Esophagus muscularis mucosa (tissue), 3 donors: ENCODE measurements at regions not wholly inside any gene's neighbourhood (a gene's known extent, or its start where the extent isn't known, plus 50 kb on each side); places are given as distances from the start of the nearest gene placed in this dataset.

Experiments used
- CTCF ChIP-seq, 3 experiments: fragments of 200-600 bp in 2 of 3; fragments of 450-650 bp in 1 of 3; sonication (generic) in 2 of 3; IDR thresholded peaks; one replicate each; pipeline ENCODE4 v1.5.1; 2017 to 2019; ENCODE audit warnings: antibody characterized with exemption in 3 of 3, mild to moderate bottlenecking in 2 of 3, moderate library complexity in 1 of 3
- EP300 ChIP-seq: sonication (generic); formaldehyde crosslinking; IDR thresholded peaks from one replicate; pipeline ENCODE4 v1.6.1; 2017; ENCODE audit warnings: antibody characterized with exemption

GRCh38 chr2:217410681-217410960 lies 550.8 kb upstream of the TNP1 start:
- TF ChIP-seq CTCF (IDR thresholded peaks at IDR 0.05) = no peak
- no peak for TF ChIP-seq EP300
